K562 (cell line): ENCODE measurements at regions not wholly inside any gene's neighbourhood (a gene's known extent, or its start where the extent isn't known, plus 50 kb on each side); places are given as distances from the start of the nearest gene placed in this dataset.

ENCODE experiments used
- CBX3 ChIP-seq, 2 experiments: IDR thresholded peaks; 1 replicate in 1 of 2; 2 replicates in 1 of 2; pipeline ENCODE4 v1.6.1; 2012; ENCODE audit warnings: inconsistent platforms in 2 of 2, low read length in 2 of 2, borderline replicate concordance in 1 of 2, control low read depth in 1 of 2
- CEBPG ChIP-seq, 3 experiments: fragments of 200-800 bp in 1 of 3; sonication (Bioruptor generic) in 1 of 3; sonication (generic) in 1 of 3; formaldehyde crosslinking in 1 of 3; IDR thresholded peaks in 2 of 3; conservative IDR thresholded peaks in 1 of 3; 2 replicates each; pipeline versions ENCODE4 v1.6.1 to v1.8.0; 2016 to 2022; ENCODE audit warnings: missing compliant biosample characterization in 2 of 3, missing genetic modification characterization in 2 of 3, mild to moderate bottlenecking in 1 of 3, missing genetic modification reagents in 1 of 3
- DDX20 ChIP-seq: fragments of 450-650 bp; IDR thresholded peaks from 2 replicates; pipeline ENCODE4 v1.6.1; 2016; ENCODE audit warnings: missing genetic modification characterization, low read depth, mild to moderate bottlenecking, missing compliant biosample characterization, moderate library complexity
- EP400 ChIP-seq: fragments of 450-650 bp; IDR thresholded peaks from 2 replicates; pipeline ENCODE4 v1.6.1; 2017; ENCODE audit warnings: antibody characterized with exemption, mild to moderate bottlenecking, moderate library complexity
- GABPB2 ChIP-seq: fragments of 250-450 bp; sonication (Bioruptor Pico); conservative IDR thresholded peaks from 2 replicates; pipeline ENCODE4 v1.5.1; 2021; ENCODE audit warnings: mild to moderate bottlenecking
- KHSRP ChIP-seq: fragments of 450-650 bp; IDR thresholded peaks from 2 replicates; pipeline ENCODE4 v1.6.1; 2017
- NRF1 ChIP-seq, 2 experiments: fragments of 450-650 bp; IDR thresholded peaks in 1 of 2; conservative IDR thresholded peaks in 1 of 2; 2 replicates each; pipeline ENCODE4 v1.6.1; 2014; ENCODE audit warnings: mild to moderate bottlenecking in 2 of 2
- RBM22 ChIP-seq: fragments of 200-400 bp; formaldehyde crosslinking; IDR thresholded peaks from 2 replicates; pipeline ENCODE4 v1.6.1; 2018; ENCODE audit warnings: low read length, low read depth; ENCODE audit not compliant: poor library complexity, severe bottlenecking
- RBM25 ChIP-seq: fragments of 200-400 bp; formaldehyde crosslinking; IDR thresholded peaks from 2 replicates; pipeline ENCODE4 v1.6.1; 2018; ENCODE audit warnings: low read length, low read depth, moderate library complexity; ENCODE audit not compliant: severe bottlenecking
- SIN3A ChIP-seq, 2 experiments: fragments of 150-350 bp in 1 of 2; IDR thresholded peaks; 2 replicates each; pipeline ENCODE4 v1.6.1; 2011 to 2016; ENCODE audit warnings: borderline replicate concordance in 2 of 2, low read depth in 2 of 2, low read length in 2 of 2, mild to moderate bottlenecking in 2 of 2, moderate library complexity in 2 of 2; ENCODE audit not compliant: control insufficient read depth in 1 of 2
- SMC3 ChIP-seq: conservative IDR thresholded peaks from 2 replicates; pipeline ENCODE4 v1.6.1; 2011; ENCODE audit warnings: low read depth, low read length, improper control_type of control experiment; ENCODE audit not compliant: insufficient read depth
- ZBED1 ChIP-seq: IDR thresholded peaks from 2 replicates; pipeline ENCODE4 v1.6.1; 2014
- ZNF12 ChIP-seq: sonication (generic); formaldehyde crosslinking; IDR thresholded peaks from 2 replicates; pipeline ENCODE4 v1.4.0; 2020; ENCODE audit warnings: mild to moderate bottlenecking, missing genetic modification reagents
- ZNF134 ChIP-seq: fragments of 250-450 bp; sonication (Bioruptor Pico); conservative IDR thresholded peaks from 2 replicates; pipeline ENCODE4 v1.4.0; 2020
- ZNF232 ChIP-seq: sonication (generic); formaldehyde crosslinking; IDR thresholded peaks from 2 replicates; pipeline ENCODE4 v1.8.0; 2022; ENCODE audit warnings: mild to moderate bottlenecking, missing genetic modification reagents
- ZNF644 ChIP-seq: fragments of 200-800 bp; sonication (Bioruptor generic); IDR thresholded peaks from 2 replicates; pipeline ENCODE4 v1.6.1; 2016; ENCODE audit warnings: low read depth, missing genetic modification characterization, missing compliant biosample characterization
- ZSCAN29 ChIP-seq: fragments of 450-650 bp; IDR thresholded peaks from 2 replicates; pipeline ENCODE4 v1.6.1; 2017
- TF ChIP-seq, protein P1 (sequence below): fragments of 450-650 bp; IDR thresholded peaks from 2 replicates; pipeline ENCODE4 v1.6.1; 2016; ENCODE audit warnings: mild to moderate bottlenecking, moderate library complexity
- TF ChIP-seq, protein P2 (sequence below): fragments of 250-450 bp; sonication (Bioruptor Pico); IDR thresholded peaks from 2 replicates; pipeline ENCODE4 v1.5.0; 2021

DNA sequence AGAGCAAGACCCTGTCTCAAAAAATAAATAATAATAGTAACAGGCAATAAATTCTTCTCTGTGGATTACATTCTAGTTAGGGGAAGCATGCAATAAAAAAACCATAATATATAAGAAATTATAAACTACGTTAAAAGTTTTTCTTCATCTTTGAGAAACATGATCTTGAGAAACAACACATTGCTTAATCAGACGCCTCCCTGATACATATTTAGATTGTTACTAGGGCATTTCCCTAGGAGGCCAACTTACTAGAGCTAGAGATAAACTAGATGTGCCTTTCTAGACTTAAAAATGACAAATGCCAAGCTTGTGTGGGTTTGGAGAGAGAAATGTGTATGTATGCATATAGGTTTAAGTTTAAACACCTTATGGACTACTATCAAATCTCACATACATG is 76.3 kb upstream of the GALNT5 start (continued):
- TF ChIP-seq, protein P1, sequence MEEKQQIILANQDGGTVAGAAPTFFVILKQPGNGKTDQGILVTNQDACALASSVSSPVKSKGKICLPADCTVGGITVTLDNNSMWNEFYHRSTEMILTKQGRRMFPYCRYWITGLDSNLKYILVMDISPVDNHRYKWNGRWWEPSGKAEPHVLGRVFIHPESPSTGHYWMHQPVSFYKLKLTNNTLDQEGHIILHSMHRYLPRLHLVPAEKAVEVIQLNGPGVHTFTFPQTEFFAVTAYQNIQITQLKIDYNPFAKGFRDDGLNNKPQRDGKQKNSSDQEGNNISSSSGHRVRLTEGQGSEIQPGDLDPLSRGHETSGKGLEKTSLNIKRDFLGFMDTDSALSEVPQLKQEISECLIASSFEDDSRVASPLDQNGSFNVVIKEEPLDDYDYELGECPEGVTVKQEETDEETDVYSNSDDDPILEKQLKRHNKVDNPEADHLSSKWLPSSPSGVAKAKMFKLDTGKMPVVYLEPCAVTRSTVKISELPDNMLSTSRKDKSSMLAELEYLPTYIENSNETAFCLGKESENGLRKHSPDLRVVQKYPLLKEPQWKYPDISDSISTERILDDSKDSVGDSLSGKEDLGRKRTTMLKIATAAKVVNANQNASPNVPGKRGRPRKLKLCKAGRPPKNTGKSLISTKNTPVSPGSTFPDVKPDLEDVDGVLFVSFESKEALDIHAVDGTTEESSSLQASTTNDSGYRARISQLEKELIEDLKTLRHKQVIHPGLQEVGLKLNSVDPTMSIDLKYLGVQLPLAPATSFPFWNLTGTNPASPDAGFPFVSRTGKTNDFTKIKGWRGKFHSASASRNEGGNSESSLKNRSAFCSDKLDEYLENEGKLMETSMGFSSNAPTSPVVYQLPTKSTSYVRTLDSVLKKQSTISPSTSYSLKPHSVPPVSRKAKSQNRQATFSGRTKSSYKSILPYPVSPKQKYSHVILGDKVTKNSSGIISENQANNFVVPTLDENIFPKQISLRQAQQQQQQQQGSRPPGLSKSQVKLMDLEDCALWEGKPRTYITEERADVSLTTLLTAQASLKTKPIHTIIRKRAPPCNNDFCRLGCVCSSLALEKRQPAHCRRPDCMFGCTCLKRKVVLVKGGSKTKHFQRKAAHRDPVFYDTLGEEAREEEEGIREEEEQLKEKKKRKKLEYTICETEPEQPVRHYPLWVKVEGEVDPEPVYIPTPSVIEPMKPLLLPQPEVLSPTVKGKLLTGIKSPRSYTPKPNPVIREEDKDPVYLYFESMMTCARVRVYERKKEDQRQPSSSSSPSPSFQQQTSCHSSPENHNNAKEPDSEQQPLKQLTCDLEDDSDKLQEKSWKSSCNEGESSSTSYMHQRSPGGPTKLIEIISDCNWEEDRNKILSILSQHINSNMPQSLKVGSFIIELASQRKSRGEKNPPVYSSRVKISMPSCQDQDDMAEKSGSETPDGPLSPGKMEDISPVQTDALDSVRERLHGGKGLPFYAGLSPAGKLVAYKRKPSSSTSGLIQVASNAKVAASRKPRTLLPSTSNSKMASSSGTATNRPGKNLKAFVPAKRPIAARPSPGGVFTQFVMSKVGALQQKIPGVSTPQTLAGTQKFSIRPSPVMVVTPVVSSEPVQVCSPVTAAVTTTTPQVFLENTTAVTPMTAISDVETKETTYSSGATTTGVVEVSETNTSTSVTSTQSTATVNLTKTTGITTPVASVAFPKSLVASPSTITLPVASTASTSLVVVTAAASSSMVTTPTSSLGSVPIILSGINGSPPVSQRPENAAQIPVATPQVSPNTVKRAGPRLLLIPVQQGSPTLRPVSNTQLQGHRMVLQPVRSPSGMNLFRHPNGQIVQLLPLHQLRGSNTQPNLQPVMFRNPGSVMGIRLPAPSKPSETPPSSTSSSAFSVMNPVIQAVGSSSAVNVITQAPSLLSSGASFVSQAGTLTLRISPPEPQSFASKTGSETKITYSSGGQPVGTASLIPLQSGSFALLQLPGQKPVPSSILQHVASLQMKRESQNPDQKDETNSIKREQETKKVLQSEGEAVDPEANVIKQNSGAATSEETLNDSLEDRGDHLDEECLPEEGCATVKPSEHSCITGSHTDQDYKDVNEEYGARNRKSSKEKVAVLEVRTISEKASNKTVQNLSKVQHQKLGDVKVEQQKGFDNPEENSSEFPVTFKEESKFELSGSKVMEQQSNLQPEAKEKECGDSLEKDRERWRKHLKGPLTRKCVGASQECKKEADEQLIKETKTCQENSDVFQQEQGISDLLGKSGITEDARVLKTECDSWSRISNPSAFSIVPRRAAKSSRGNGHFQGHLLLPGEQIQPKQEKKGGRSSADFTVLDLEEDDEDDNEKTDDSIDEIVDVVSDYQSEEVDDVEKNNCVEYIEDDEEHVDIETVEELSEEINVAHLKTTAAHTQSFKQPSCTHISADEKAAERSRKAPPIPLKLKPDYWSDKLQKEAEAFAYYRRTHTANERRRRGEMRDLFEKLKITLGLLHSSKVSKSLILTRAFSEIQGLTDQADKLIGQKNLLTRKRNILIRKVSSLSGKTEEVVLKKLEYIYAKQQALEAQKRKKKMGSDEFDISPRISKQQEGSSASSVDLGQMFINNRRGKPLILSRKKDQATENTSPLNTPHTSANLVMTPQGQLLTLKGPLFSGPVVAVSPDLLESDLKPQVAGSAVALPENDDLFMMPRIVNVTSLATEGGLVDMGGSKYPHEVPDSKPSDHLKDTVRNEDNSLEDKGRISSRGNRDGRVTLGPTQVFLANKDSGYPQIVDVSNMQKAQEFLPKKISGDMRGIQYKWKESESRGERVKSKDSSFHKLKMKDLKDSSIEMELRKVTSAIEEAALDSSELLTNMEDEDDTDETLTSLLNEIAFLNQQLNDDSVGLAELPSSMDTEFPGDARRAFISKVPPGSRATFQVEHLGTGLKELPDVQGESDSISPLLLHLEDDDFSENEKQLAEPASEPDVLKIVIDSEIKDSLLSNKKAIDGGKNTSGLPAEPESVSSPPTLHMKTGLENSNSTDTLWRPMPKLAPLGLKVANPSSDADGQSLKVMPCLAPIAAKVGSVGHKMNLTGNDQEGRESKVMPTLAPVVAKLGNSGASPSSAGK: no peak
- TF ChIP-seq KHSRP (no peak), RBM22 (no peak), ZNF232 (CRISPR knock-in tag) (no peak), GABPB2 (CRISPR knock-in tag) (no peak), ZNF644 (tag) (0 out of 2 replicates have a peak, but pooled peaks have one; percentile 10), RBM25 (no peak), CBX3 (IDR thresholded peaks at IDR 0.05; ENCODE audit: borderline replicate concordance in 1 of 2, low read length in 2 of 2) (no peak), ZNF12 (no peak), ZBED1 (no peak), DDX20 (no peak), SIN3A (IDR thresholded peaks at IDR 0.05; ENCODE audit: borderline replicate concordance in 2 of 2, control insufficient read depth in 1 of 2, low read depth in 2 of 2, low read length in 2 of 2) (no peak), CEBPG (CRISPR knock-in tag; IDR thresholded peaks at IDR 0.05) (no peak), CEBPG (tag; conservative IDR thresholded peaks at IDR 0.05 in 1 of 2, IDR thresholded peaks at IDR 0.05 in 1 of 2) (peak; percentile 82 to 84), SMC3 (no peak), ZSCAN29 (no peak), ZNF134 (CRISPR knock-in tag) (no peak), NRF1 (conservative IDR thresholded peaks at IDR 0.05 in 1 of 2, IDR thresholded peaks at IDR 0.05 in 1 of 2) (no peak; a peak in 1 of 4 replicates), EP400 (no peak)
- TF ChIP-seq, protein P2, sequence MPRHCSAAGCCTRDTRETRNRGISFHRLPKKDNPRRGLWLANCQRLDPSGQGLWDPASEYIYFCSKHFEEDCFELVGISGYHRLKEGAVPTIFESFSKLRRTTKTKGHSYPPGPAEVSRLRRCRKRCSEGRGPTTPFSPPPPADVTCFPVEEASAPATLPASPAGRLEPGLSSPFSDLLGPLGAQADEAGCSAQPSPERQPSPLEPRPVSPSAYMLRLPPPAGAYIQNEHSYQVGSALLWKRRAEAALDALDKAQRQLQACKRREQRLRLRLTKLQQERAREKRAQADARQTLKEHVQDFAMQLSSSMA (CRISPR knock-in tag): no peak
